HG03442 (cell line): ENCODE measurements at regions not wholly inside any gene's neighbourhood (a gene's known extent, or its start where the extent isn't known, plus 50 kb on each side); places are given as distances from the start of the nearest gene placed in this dataset.
"Not testable (repeated sequence)": the region's sequence is repeated elsewhere in the genome, so short reads cannot be mapped to it uniquely, and the experiment has no call there.

ENCODE experiments used
- ATAC-seq: cut with Tn5 transposase; IDR thresholded peaks from one replicate; pipeline ENCODE4 v1.9.1; 2021; ENCODE audit warnings: mild to moderate bottlenecking, moderate library complexity; ENCODE audit not compliant: unreplicated experiment

- no peak for ATAC-seq
Observed at GRCh38 chr5:174529925-174530681, 194.3 kb upstream of the MSX2 start.

GRCh38 chr5:174531782-174532191 is 192.6 kb upstream of the MSX2 start:
- no peak for ATAC-seq

GRCh38 chr5:174532455-174533453 is 191.6 kb upstream of the MSX2 start:
- no peak for ATAC-seq

GRCh38 chr5:174533751-174534241 is 190.6 kb upstream of the MSX2 start:
- no peak for ATAC-seq

- no peak for ATAC-seq
Observed at GRCh38 chr5:174535669-174536068, 188.7 kb upstream of the MSX2 start.

GRCh38 chr5:174539823-174540222 is 184.6 kb upstream of the MSX2 start:
- not testable (repeated sequence) for ATAC-seq

- ATAC-seq: no peak
Observed at GRCh38 chr5:174542037-174542436, 182.3 kb upstream of the MSX2 start.

- ATAC-seq: no peak
Observed at GRCh38 chr5:174542471-174542870, 181.9 kb upstream of the MSX2 start.

GRCh38 chr5:174545926-174546325 is 178.5 kb upstream of the MSX2 start:
- no peak for ATAC-seq

- no peak for ATAC-seq
Observed at GRCh38 chr5:174547814-174548213, 176.6 kb upstream of the MSX2 start.

GRCh38 chr5:174549254-174549653 is 175.1 kb upstream of the MSX2 start:
- no peak for ATAC-seq

- no peak for ATAC-seq
Observed at GRCh38 chr5:174550026-174550425, 174.4 kb upstream of the MSX2 start.

- no peak for ATAC-seq
Observed at GRCh38 chr5:174552428-174552827, 172.0 kb upstream of the MSX2 start.

GRCh38 chr5:174553556-174553955 is 170.8 kb upstream of the MSX2 start:
- no peak for ATAC-seq

GRCh38 chr5:174555726-174556125 is 168.7 kb upstream of the MSX2 start:
- no peak for ATAC-seq

GRCh38 chr5:174556756-174557155 is 167.6 kb upstream of the MSX2 start:
- no peak for ATAC-seq

- no peak for ATAC-seq
Observed at GRCh38 chr5:174558190-174558589, 166.2 kb upstream of the MSX2 start.

GRCh38 chr5:174559141-174559540 is 165.2 kb upstream of the MSX2 start:
- ATAC-seq: no peak

GRCh38 chr5:174559566-174560090 is 164.8 kb upstream of the MSX2 start:
- ATAC-seq: no peak

- no peak for ATAC-seq
Observed at GRCh38 chr5:174560861-174561260, 163.5 kb upstream of the MSX2 start.

- ATAC-seq: not testable (repeated sequence)
Observed at GRCh38 chr5:174563040-174563439, 161.3 kb upstream of the MSX2 start.
